K562 (cell line): ENCODE measurements at regions not wholly inside any gene's neighbourhood (a gene's known extent, or its start where the extent isn't known, plus 50 kb on each side); places are given as distances from the start of the nearest gene placed in this dataset.

Source experiments
- CHD7 ChIP-seq: fragments of 200-600 bp; sonication (generic); IDR thresholded peaks from one replicate; pipeline ENCODE4 v1.6.1; 2012; ENCODE audit warnings: mild to moderate bottlenecking, low read depth, low read length, inconsistent platforms
- DPF2 ChIP-seq: fragments of 450-650 bp; IDR thresholded peaks from 2 replicates; pipeline ENCODE4 v1.6.1; 2016
- MYBL2 ChIP-seq, 2 experiments: fragments of 450-650 bp in 1 of 2; sonication (generic) in 1 of 2; formaldehyde crosslinking in 1 of 2; IDR thresholded peaks; 2 replicates each; pipeline versions ENCODE4 v1.6.1 to v1.8.1; 2017 to 2022; ENCODE audit warnings: borderline replicate concordance in 1 of 2, inconsistent platforms in 1 of 2, low read depth in 1 of 2, mild to moderate bottlenecking in 1 of 2, missing genetic modification reagents in 1 of 2, moderate library complexity in 1 of 2
- POLR3A ChIP-seq: IDR thresholded peaks from 2 replicates; pipeline ENCODE4 v1.6.1; 2011; ENCODE audit warnings: borderline replicate concordance, mild to moderate bottlenecking, moderate library complexity; ENCODE audit not compliant: insufficient read length, insufficient read depth; ENCODE audit errors: extremely low read depth
- ZBTB5 ChIP-seq: fragments of 450-650 bp; IDR thresholded peaks from 2 replicates; pipeline ENCODE4 v1.6.1; 2017; ENCODE audit warnings: antibody characterized with exemption
- ZNF445 ChIP-seq: fragments of 250-450 bp; sonication (Bioruptor Pico); IDR thresholded peaks from 2 replicates; pipeline ENCODE4 v1.4.0; 2020; ENCODE audit warnings: low read depth, mild to moderate bottlenecking, moderate library complexity
- ZNF639 ChIP-seq, 2 experiments: fragments of 200-800 bp in 1 of 2; sonication (Bioruptor generic) in 1 of 2; sonication (generic) in 1 of 2; formaldehyde crosslinking in 1 of 2; IDR thresholded peaks in 1 of 2; conservative IDR thresholded peaks in 1 of 2; 2 replicates each; pipeline versions ENCODE4 v1.5.0 to v1.6.1; 2016 to 2020; ENCODE audit warnings: missing compliant biosample characterization in 1 of 2, missing genetic modification characterization in 1 of 2, missing genetic modification reagents in 1 of 2
- ZSCAN32 ChIP-seq: fragments of 450-650 bp; formaldehyde crosslinking; IDR thresholded peaks from 2 replicates; pipeline ENCODE4 v1.4.0; 2020; ENCODE audit warnings: mild to moderate bottlenecking, moderate library complexity
- TF ChIP-seq, protein P1 (sequence below), 2 experiments: fragments of 450-650 bp; conservative IDR thresholded peaks; 2 replicates each; pipeline ENCODE4 v1.6.1; 2017; ENCODE audit warnings: mild to moderate bottlenecking in 2 of 2, moderate library complexity in 2 of 2

DNA sequence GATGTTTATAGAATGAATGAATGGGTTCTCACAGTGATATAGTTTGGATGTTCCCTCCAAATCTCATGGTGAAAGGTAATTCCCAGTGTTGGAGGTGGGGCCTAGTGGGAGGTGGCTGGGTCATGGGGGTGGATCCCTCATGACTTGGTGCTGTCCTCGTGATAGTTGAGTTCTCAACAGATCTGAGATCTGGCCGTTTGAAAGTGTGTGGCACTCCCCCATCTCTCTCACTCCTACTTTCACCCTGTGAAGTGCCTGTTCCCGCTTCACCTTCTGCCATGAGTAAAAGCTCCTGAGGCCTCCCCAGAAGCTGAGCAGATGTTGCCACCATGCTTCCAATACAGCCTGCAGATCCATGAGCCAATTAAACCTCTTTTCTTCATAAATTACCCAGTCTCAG, 170.8 kb upstream of the LINGO1 start (continued):
- TF ChIP-seq CHD7 (no peak), DPF2 (no peak), MYBL2 (IDR thresholded peaks at IDR 0.05; ENCODE audit: low read depth) (peak; percentile 60; the same call in 1 of the 2 replicates), MYBL2 (CRISPR knock-in tag; IDR thresholded peaks at IDR 0.05; ENCODE audit: borderline replicate concordance) (no peak), ZBTB5 (no peak), ZNF445 (CRISPR knock-in tag) (no peak), POLR3A (no peak), ZNF639 (CRISPR knock-in tag; conservative IDR thresholded peaks at IDR 0.05 in 1 of 2, IDR thresholded peaks at IDR 0.05 in 1 of 2) (0 out of 4 replicates have a peak, but pooled peaks of 1 of the 2 experiments have one; percentile 16), ZSCAN32 (CRISPR knock-in tag) (no peak)
- TF ChIP-seq, protein P1, sequence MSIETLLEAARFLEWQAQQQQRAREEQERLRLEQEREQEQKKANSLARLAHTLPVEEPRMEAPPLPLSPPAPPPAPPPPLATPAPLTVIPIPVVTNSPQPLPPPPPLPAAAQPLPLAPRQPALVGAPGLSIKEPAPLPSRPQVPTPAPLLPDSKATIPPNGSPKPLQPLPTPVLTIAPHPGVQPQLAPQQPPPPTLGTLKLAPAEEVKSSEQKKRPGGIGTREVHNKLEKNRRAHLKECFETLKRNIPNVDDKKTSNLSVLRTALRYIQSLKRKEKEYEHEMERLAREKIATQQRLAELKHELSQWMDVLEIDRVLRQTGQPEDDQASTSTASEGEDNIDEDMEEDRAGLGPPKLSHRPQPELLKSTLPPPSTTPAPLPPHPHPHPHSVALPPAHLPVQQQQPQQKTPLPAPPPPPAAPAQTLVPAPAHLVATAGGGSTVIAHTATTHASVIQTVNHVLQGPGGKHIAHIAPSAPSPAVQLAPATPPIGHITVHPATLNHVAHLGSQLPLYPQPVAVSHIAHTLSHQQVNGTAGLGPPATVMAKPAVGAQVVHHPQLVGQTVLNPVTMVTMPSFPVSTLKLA (conservative IDR thresholded peaks at IDR 0.05): 0 out of 4 replicates have a peak, but pooled peaks of 1 of the 2 experiments have one; percentile 20
